HG03558 (cell line): ENCODE measurements at regions not wholly inside any gene's neighbourhood (a gene's known extent, or its start where the extent isn't known, plus 50 kb on each side); places are given as distances from the start of the nearest gene placed in this dataset.

Source experiments
- ATAC-seq: cut with Tn5 transposase; IDR thresholded peaks from one replicate; pipeline ENCODE4 v1.9.1; 2021; ENCODE audit warnings: moderate number of reproducible peaks; ENCODE audit not compliant: unreplicated experiment; ENCODE audit errors: extremely low read depth

GRCh38 chr10:84988011-84988410 lies 659.6 kb downstream of the CCSER2 start:
- ATAC-seq, result no peak

- ATAC-seq, result no peak
Observed at GRCh38 chr10:84990713-84991112, 662.3 kb downstream of the CCSER2 start.

- ATAC-seq, result no peak
Observed at GRCh38 chr10:84991301-84991700, 662.9 kb downstream of the CCSER2 start.

- ATAC-seq, result no peak
Observed at GRCh38 chr10:84993251-84994035, 665.1 kb downstream of the CCSER2 start.

- no peak for ATAC-seq
Observed at GRCh38 chr10:84994722-84995121, 666.3 kb downstream of the CCSER2 start.

- no peak for ATAC-seq
Observed at GRCh38 chr10:84996580-84996979, 668.2 kb downstream of the CCSER2 start.

GRCh38 chr10:84997870-84998269 lies 669.5 kb downstream of the CCSER2 start:
- ATAC-seq, result no peak

GRCh38 chr10:84999929-85000328 lies 671.5 kb downstream of the CCSER2 start:
- no peak for ATAC-seq

- ATAC-seq, result no peak
Observed at GRCh38 chr10:85003083-85003482, 674.7 kb downstream of the CCSER2 start.

- ATAC-seq, result no peak
Observed at GRCh38 chr10:85008488-85009184, 680.2 kb downstream of the CCSER2 start.

- ATAC-seq, result no peak
Observed at GRCh38 chr10:85012305-85012704, 683.9 kb downstream of the CCSER2 start.

GRCh38 chr10:85026878-85027467 lies 698.6 kb downstream of the CCSER2 start:
- ATAC-seq, result no peak

- ATAC-seq, result no peak
Observed at GRCh38 chr10:85032981-85033380, 704.6 kb downstream of the CCSER2 start.

GRCh38 chr10:85036661-85037060 lies 708.3 kb downstream of the CCSER2 start:
- ATAC-seq, result no peak

- ATAC-seq, result no peak
Observed at GRCh38 chr10:85039311-85039710, 710.9 kb downstream of the CCSER2 start.

GRCh38 chr10:85043207-85043606 lies 714.8 kb downstream of the CCSER2 start:
- no peak for ATAC-seq

- ATAC-seq, result no peak
Observed at GRCh38 chr10:85045046-85045445, 716.7 kb downstream of the CCSER2 start.

GRCh38 chr10:85047170-85047834 lies 718.9 kb downstream of the CCSER2 start:
- no peak for ATAC-seq

- no peak for ATAC-seq
Observed at GRCh38 chr10:85047979-85048378, 719.6 kb downstream of the CCSER2 start.

GRCh38 chr10:85048644-85049043 lies 720.3 kb downstream of the CCSER2 start:
- no peak for ATAC-seq

GRCh38 chr10:85060944-85061343 lies 732.6 kb downstream of the CCSER2 start:
- no peak for ATAC-seq
